ENCODE measurements at regions not wholly inside any gene's neighbourhood (a gene's known extent, or its start where the extent isn't known, plus 50 kb on each side); places are given as distances from the start of the nearest gene placed in this dataset.

- H3K4me2 ChIP-seq (ENCODE audit: insufficient read depth, low read length, poor library complexity, severe bottlenecking) = no peak overlapping the region
- no peak overlapping the region for H3K14ac ChIP-seq (ENCODE audit: low read length)
These were observed 204.5 kb downstream of the TTLL7 start for GRCh38 chr1:83794384-83794783.

GRCh38 chr1:83791821-83792437 is 207.0 kb downstream of the TTLL7 start:
- WGBS, 2 donors (ENCODE audit: extremely low coverage in 2 of 2, insufficient read length in 2 of 2, insufficient replicate concordance in 1 of 2) = no CpG with 5 or more reads among the region's 3 CpGs
- Histone ChIP-seq H3K4me2 (ENCODE audit: insufficient read depth, low read length, poor library complexity, severe bottlenecking) (no peak overlapping the region), H4K91ac (ENCODE audit: low read depth, low read length, poor library complexity) (no peak overlapping the region), H3K27ac (replicated peaks; ENCODE audit: low read length) (no peak overlapping the region), H3K23ac (ENCODE audit: low read depth, low read length, poor library complexity) (no peak overlapping the region), H2BK12ac (ENCODE audit: low read length) (no peak overlapping the region), H3K36me3 (replicated peaks in 1 of 2; ENCODE audit: control insufficient read depth in 2 of 2, insufficient read depth in 2 of 2, low read length in 2 of 2) (no peaks in the 10 kb centered on the region), H3K18ac (ENCODE audit: low read length) (no peak overlapping the region), H2AK5ac (ENCODE audit: low read depth, low read length) (no peak overlapping the region), H3K9ac (ENCODE audit: low read depth, low read length, poor library complexity) (no peak overlapping the region), H3K9me3 (replicated peaks in 1 of 2; ENCODE audit: control insufficient read depth in 2 of 2, insufficient read depth in 1 of 2, low read depth in 1 of 2, low read length in 2 of 2) (no peaks in the 10 kb centered on the region), H3K4me3 (ENCODE audit: low read length in 2 of 2) (no peak overlapping the region), H3K4me1 (ENCODE audit: control insufficient read depth in 2 of 2, insufficient read depth in 1 of 2, low read depth in 1 of 2, low read length in 2 of 2) (peaks cover 2% of the 10 kb centered on the region in 2 donors), H4K8ac (ENCODE audit: low read depth, low read length) (no peak overlapping the region), H2BK120ac (ENCODE audit: low read depth, low read length) (no peak overlapping the region), H3K27me3 (ENCODE audit: control insufficient read depth in 3 of 3, insufficient read depth in 3 of 3, low read depth in 1 of 3, low read length in 3 of 3) (no peaks in the 10 kb centered on the region), H2BK15ac (ENCODE audit: low read length) (no peak overlapping the region), H2BK5ac (ENCODE audit: low read length) (no peak overlapping the region), H3K79me1 (ENCODE audit: low read depth, low read length) (no peaks in the 10 kb centered on the region), H3K14ac (ENCODE audit: low read length) (no peak overlapping the region), H2AFZ (ENCODE audit: low read length) (no peak overlapping the region), H3K4ac (ENCODE audit: low read length) (no peak overlapping the region)
- DNase-seq (ENCODE audit: low spot score) = no peak

More at GRCh38 chr1:83794384-83794783, 204.5 kb downstream of the TTLL7 start:
- no peak overlapping the region for H2AK5ac ChIP-seq (ENCODE audit: low read depth, low read length)
- no peak overlapping the region for H3K4ac ChIP-seq (ENCODE audit: low read length)
- WGBS, 2 donors (ENCODE audit: extremely low coverage in 2 of 2, insufficient read length in 2 of 2, insufficient replicate concordance in 1 of 2) = no CpG with 5 or more reads among the region's 2 CpGs
- no peaks in the 10 kb centered on the region for H3K9me3 ChIP-seq (replicated peaks in 1 of 2; ENCODE audit: control insufficient read depth in 2 of 2, insufficient read depth in 1 of 2, low read depth in 1 of 2, low read length in 2 of 2)
- no peak overlapping the region for H2BK120ac ChIP-seq (ENCODE audit: low read depth, low read length)
- H4K8ac ChIP-seq (ENCODE audit: low read depth, low read length) = no peak overlapping the region
- no peak overlapping the region for H3K18ac ChIP-seq (ENCODE audit: low read length)
- no peak overlapping the region for H3K23ac ChIP-seq (ENCODE audit: low read depth, low read length, poor library complexity)
- H3K4me3 ChIP-seq (ENCODE audit: low read length in 2 of 2) = no peak overlapping the region
- H3K4me1 ChIP-seq (ENCODE audit: control insufficient read depth in 2 of 2, insufficient read depth in 1 of 2, low read depth in 1 of 2, low read length in 2 of 2) = peaks cover 4 to 10% of the 10 kb centered on the region in 2 donors
- DNase-seq (ENCODE audit: low spot score) = no peak
- H2BK12ac ChIP-seq (ENCODE audit: low read length) = no peak overlapping the region
- no peak overlapping the region for H3K9ac ChIP-seq (ENCODE audit: low read depth, low read length, poor library complexity)
- no peak overlapping the region for H2AFZ ChIP-seq (ENCODE audit: low read length)
- H3K27me3 ChIP-seq (ENCODE audit: control insufficient read depth in 3 of 3, insufficient read depth in 3 of 3, low read depth in 1 of 3, low read length in 3 of 3) = no peaks in the 10 kb centered on the region
- H2BK15ac ChIP-seq (ENCODE audit: low read length) = no peak overlapping the region
- no peak overlapping the region for H2BK5ac ChIP-seq (ENCODE audit: low read length)
- no peak overlapping the region for H4K91ac ChIP-seq (ENCODE audit: low read depth, low read length, poor library complexity)
- H3K79me1 ChIP-seq (ENCODE audit: low read depth, low read length) = no peaks in the 10 kb centered on the region
- no peak overlapping the region for H3K27ac ChIP-seq (replicated peaks; ENCODE audit: low read length)
- H3K36me3 ChIP-seq (replicated peaks in 1 of 2; ENCODE audit: control insufficient read depth in 2 of 2, insufficient read depth in 2 of 2, low read length in 2 of 2) = no peaks in the 10 kb centered on the region

GRCh38 chr1:83790446-83790845 is 208.5 kb downstream of the TTLL7 start:
- Histone ChIP-seq H3K79me1 (ENCODE audit: low read depth, low read length) (no peaks in the 10 kb centered on the region), H3K27ac (replicated peaks; ENCODE audit: low read length) (no peak overlapping the region), H3K14ac (ENCODE audit: low read length) (no peak overlapping the region), H3K4ac (ENCODE audit: low read length) (no peak overlapping the region), H3K18ac (ENCODE audit: low read length) (no peak overlapping the region), H3K4me3 (ENCODE audit: low read length in 2 of 2) (no peak overlapping the region), H3K4me2 (ENCODE audit: insufficient read depth, low read length, poor library complexity, severe bottlenecking) (no peak overlapping the region), H4K8ac (ENCODE audit: low read depth, low read length) (no peak overlapping the region), H3K4me1 (ENCODE audit: control insufficient read depth in 2 of 2, insufficient read depth in 1 of 2, low read depth in 1 of 2, low read length in 2 of 2) (peaks cover 2% of the 10 kb centered on the region in 2 donors), H4K91ac (ENCODE audit: low read depth, low read length, poor library complexity) (no peak overlapping the region), H2BK12ac (ENCODE audit: low read length) (no peak overlapping the region), H3K27me3 (ENCODE audit: control insufficient read depth in 3 of 3, insufficient read depth in 3 of 3, low read depth in 1 of 3, low read length in 3 of 3) (no peaks in the 10 kb centered on the region), H3K36me3 (replicated peaks in 1 of 2; ENCODE audit: control insufficient read depth in 2 of 2, insufficient read depth in 2 of 2, low read length in 2 of 2) (no peaks in the 10 kb centered on the region), H2AFZ (ENCODE audit: low read length) (no peak overlapping the region), H2BK15ac (ENCODE audit: low read length) (no peak overlapping the region), H3K9me3 (replicated peaks in 1 of 2; ENCODE audit: control insufficient read depth in 2 of 2, insufficient read depth in 1 of 2, low read depth in 1 of 2, low read length in 2 of 2) (no peaks in the 10 kb centered on the region), H2BK5ac (ENCODE audit: low read length) (no peak overlapping the region), H2BK120ac (ENCODE audit: low read depth, low read length) (no peak overlapping the region), H2AK5ac (ENCODE audit: low read depth, low read length) (no peak overlapping the region), H3K9ac (ENCODE audit: low read depth, low read length, poor library complexity) (no peak overlapping the region), H3K23ac (ENCODE audit: low read depth, low read length, poor library complexity) (no peak overlapping the region)
- WGBS, 2 donors (ENCODE audit: extremely low coverage in 2 of 2, insufficient read length in 2 of 2, insufficient replicate concordance in 1 of 2) = no CpG with 5 or more reads among the region's 3 CpGs
- DNase-seq (ENCODE audit: low spot score) = no peak

GRCh38 chr1:83787246-83787998 is 211.5 kb downstream of the TTLL7 start:
- H3K23ac ChIP-seq (ENCODE audit: low read depth, low read length, poor library complexity) = no peak overlapping the region
- no peak overlapping the region for H3K14ac ChIP-seq (ENCODE audit: low read length)
- H2BK5ac ChIP-seq (ENCODE audit: low read length) = no peak overlapping the region
- WGBS, 2 donors (ENCODE audit: extremely low coverage in 2 of 2, insufficient read length in 2 of 2, insufficient replicate concordance in 1 of 2) = 100% methylated on average over 1 of the region's 3 CpGs; no CpG with 5 or more reads in 1 of the 2 donors
- no peaks in the 10 kb centered on the region for H3K27me3 ChIP-seq (ENCODE audit: control insufficient read depth in 3 of 3, insufficient read depth in 3 of 3, low read depth in 1 of 3, low read length in 3 of 3)
- H2AFZ ChIP-seq (ENCODE audit: low read length) = no peak overlapping the region
- H3K36me3 ChIP-seq (replicated peaks in 1 of 2; ENCODE audit: control insufficient read depth in 2 of 2, insufficient read depth in 2 of 2, low read length in 2 of 2) = no peaks in the 10 kb centered on the region
- no peak overlapping the region for H2BK12ac ChIP-seq (ENCODE audit: low read length)
- no peak overlapping the region for H2BK120ac ChIP-seq (ENCODE audit: low read depth, low read length)
- peaks cover 3 to 7% of the 10 kb centered on the region in 2 donors for H3K9me3 ChIP-seq (replicated peaks in 1 of 2; ENCODE audit: control insufficient read depth in 2 of 2, insufficient read depth in 1 of 2, low read depth in 1 of 2, low read length in 2 of 2)
- no peak overlapping the region for H3K4me3 ChIP-seq (ENCODE audit: low read length in 2 of 2)
- no peak overlapping the region for H3K4me2 ChIP-seq (ENCODE audit: insufficient read depth, low read length, poor library complexity, severe bottlenecking)
- H2BK15ac ChIP-seq (ENCODE audit: low read length) = no peak overlapping the region
- no peak overlapping the region for H3K9ac ChIP-seq (ENCODE audit: low read depth, low read length, poor library complexity)
- no peak overlapping the region for H2AK5ac ChIP-seq (ENCODE audit: low read depth, low read length)
- no peaks in the 10 kb centered on the region for H3K79me1 ChIP-seq (ENCODE audit: low read depth, low read length)
- no peak overlapping the region for H3K27ac ChIP-seq (replicated peaks; ENCODE audit: low read length)
- no peak overlapping the region for H3K4ac ChIP-seq (ENCODE audit: low read length)
- H4K91ac ChIP-seq (ENCODE audit: low read depth, low read length, poor library complexity) = no peak overlapping the region
- peaks cover 2% of the 10 kb centered on the region in 2 donors for H3K4me1 ChIP-seq (ENCODE audit: control insufficient read depth in 2 of 2, insufficient read depth in 1 of 2, low read depth in 1 of 2, low read length in 2 of 2)
- no peak overlapping the region for H3K18ac ChIP-seq (ENCODE audit: low read length)
- no peak for DNase-seq (ENCODE audit: low spot score)
- no peak overlapping the region for H4K8ac ChIP-seq (ENCODE audit: low read depth, low read length)
